Sigmoid colon (tissue), 6 donors: ENCODE measurements at regions not wholly inside any gene's neighbourhood (a gene's known extent, or its start where the extent isn't known, plus 50 kb on each side); places are given as distances from the start of the nearest gene placed in this dataset.

Experiments used
- DNase-seq: peaks from one replicate; pipeline ENCODE4 v3.0.0-alpha.2; 2019
- H3K27ac ChIP-seq, 4 donors: fragments of 200-600 bp; sonication (generic); one replicate each; pipeline ENCODE4 v1.5.1; 2016 to 2019; ENCODE audit warnings: mild to moderate bottlenecking in 1 of 4
- H3K27me3 ChIP-seq, 3 donors: fragments of 200-600 bp; sonication (generic); one replicate each; pipeline ENCODE4 v1.5.1; 2019; ENCODE audit warnings: mild to moderate bottlenecking in 1 of 3
- H3K36me3 ChIP-seq, 4 donors: fragments of 200-600 bp; sonication (generic); one replicate each; pipeline ENCODE4 v1.5.1; 2016 to 2019
- H3K4me1 ChIP-seq, 4 donors: fragments of 200-600 bp; sonication (generic); one replicate each; pipeline ENCODE4 v1.5.1; 2017 to 2019
- H3K4me3 ChIP-seq, 4 donors: fragments of 200-600 bp; sonication (generic); one replicate each; pipeline ENCODE4 v1.5.1; 2017 to 2019; ENCODE audit warnings: mild to moderate bottlenecking in 2 of 4, moderate library complexity in 1 of 4
- H3K9me3 ChIP-seq, 4 donors: fragments of 200-600 bp in 3 of 4; sonication (generic) in 3 of 4; one replicate each; pipeline versions ENCODE4 v1.5.1 to v1.6.1; 2013 to 2019
- EP300 ChIP-seq, 4 donors: sonication (generic); formaldehyde crosslinking; IDR thresholded peaks; one replicate each; pipeline ENCODE4 v1.6.1; 2017; ENCODE audit warnings: antibody characterized with exemption in 4 of 4
- POLR2A ChIP-seq, 2 donors: fragments of 450-650 bp; IDR thresholded peaks; one replicate each; pipeline ENCODE4 v1.6.1; 2016; ENCODE audit warnings: antibody characterized with exemption in 2 of 2, mild to moderate bottlenecking in 2 of 2, moderate library complexity in 2 of 2
- POLR2AphosphoS5 ChIP-seq, 4 donors: sonication (generic); formaldehyde crosslinking; IDR thresholded peaks; one replicate each; pipeline ENCODE4 v1.6.1; 2017; ENCODE audit warnings: antibody characterized with exemption in 4 of 4
- WGBS, 2 donors: extraction: QIAGEN DNeasy Blood & Tissue Kit; methylation state at CpG; one replicate each; pipeline ENCODE4 v1.1.7; 2013; 5-methylcytosine and 5-hydroxymethylcytosine counted together
- intact Hi-C: fragments of 100-400 bp; cut with DNase I; formaldehyde crosslinking; loops from one replicate; pipeline ENCODE4 v1.15.1; 2023
- TF ChIP-seq, protein P1 (sequence below), 4 experiments: fragments of 450-650 bp in 3 of 4; fragments of 200-600 bp in 1 of 4; IDR thresholded peaks; one replicate each; pipeline ENCODE4 v1.5.1; 2016 to 2019; ENCODE audit warnings: antibody characterized with exemption in 4 of 4, mild to moderate bottlenecking in 3 of 4, moderate library complexity in 2 of 4
- donor health status: healthy with polysubstance abuse.
- donor health status: healthy.

DNA sequence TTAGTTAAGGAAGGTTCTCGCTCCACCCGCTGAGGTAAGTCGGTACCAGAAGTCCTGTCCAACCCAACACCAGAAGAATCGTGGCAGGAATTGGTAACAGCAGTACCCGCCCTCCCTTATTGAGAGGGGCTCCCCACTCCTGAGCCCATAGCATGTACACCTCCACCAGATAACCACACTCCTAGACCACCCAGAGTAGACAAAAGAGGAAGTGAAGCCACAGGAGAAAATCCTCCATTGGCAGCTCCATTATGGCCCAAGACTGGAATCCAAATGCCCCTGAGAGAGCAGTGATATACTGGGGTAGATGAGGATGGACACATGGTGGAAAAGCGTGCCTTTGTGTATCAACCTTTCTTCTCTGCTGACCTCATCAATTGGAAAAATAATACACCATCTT is 106.1 kb upstream of the EPB41L4A start:
- Histone ChIP-seq H3K27me3 (no peaks in the 10 kb centered on the region), H3K4me1 (no peaks in the 10 kb centered on the region), H3K36me3 (no peaks in the 10 kb centered on the region), H3K27ac (no peak overlapping the region), H3K4me3 (no peak overlapping the region), H3K9me3 (no peaks in the 10 kb centered on the region)
- intact Hi-C loops = no loop called here
- DNase-seq = no peak
- 88 to 95% methylated on average over 6 of the region's 6 CpGs for WGBS, 2 donors
- TF ChIP-seq EP300 (IDR thresholded peaks at IDR 0.05) = no peak
- TF ChIP-seq POLR2AphosphoS5 (IDR thresholded peaks at IDR 0.05) = no peak
- no peak for TF ChIP-seq POLR2A (IDR thresholded peaks at IDR 0.05)
- TF ChIP-seq, protein P1, sequence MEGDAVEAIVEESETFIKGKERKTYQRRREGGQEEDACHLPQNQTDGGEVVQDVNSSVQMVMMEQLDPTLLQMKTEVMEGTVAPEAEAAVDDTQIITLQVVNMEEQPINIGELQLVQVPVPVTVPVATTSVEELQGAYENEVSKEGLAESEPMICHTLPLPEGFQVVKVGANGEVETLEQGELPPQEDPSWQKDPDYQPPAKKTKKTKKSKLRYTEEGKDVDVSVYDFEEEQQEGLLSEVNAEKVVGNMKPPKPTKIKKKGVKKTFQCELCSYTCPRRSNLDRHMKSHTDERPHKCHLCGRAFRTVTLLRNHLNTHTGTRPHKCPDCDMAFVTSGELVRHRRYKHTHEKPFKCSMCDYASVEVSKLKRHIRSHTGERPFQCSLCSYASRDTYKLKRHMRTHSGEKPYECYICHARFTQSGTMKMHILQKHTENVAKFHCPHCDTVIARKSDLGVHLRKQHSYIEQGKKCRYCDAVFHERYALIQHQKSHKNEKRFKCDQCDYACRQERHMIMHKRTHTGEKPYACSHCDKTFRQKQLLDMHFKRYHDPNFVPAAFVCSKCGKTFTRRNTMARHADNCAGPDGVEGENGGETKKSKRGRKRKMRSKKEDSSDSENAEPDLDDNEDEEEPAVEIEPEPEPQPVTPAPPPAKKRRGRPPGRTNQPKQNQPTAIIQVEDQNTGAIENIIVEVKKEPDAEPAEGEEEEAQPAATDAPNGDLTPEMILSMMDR (IDR thresholded peaks at IDR 0.05) = no peak

DNA sequence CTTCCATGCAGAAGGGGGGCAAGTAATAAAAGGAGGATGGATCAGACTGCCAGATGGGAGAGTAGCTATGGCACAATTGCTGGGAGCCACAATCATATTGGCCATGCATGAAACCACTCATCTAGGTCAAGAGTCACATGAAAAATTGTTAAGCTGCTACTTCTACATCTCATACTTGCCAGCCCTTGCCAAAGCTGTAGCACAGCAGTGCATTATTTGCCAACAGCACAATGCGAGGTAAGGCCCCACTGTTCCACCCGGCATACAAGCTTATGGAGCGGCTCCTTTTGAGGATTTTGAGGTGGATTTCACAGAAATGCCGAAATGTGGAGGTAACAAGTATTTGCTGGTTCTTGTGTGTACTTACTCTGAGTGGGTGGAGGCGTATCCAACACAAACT is 109.9 kb upstream of the EPB41L4A start:
- TF ChIP-seq EP300 (IDR thresholded peaks at IDR 0.05) = no peak
- TF ChIP-seq POLR2A (IDR thresholded peaks at IDR 0.05) = no peak
- H3K36me3 ChIP-seq = no peaks in the 10 kb centered on the region
- no peaks in the 10 kb centered on the region for H3K9me3 ChIP-seq
- H3K27me3 ChIP-seq = no peaks in the 10 kb centered on the region
- no peaks in the 10 kb centered on the region for H3K4me1 ChIP-seq
- no peak for DNase-seq
- intact Hi-C loops = no loop called here
- WGBS, 2 donors = 93 to 94% methylated on average over 5 of the region's 5 CpGs
- H3K27ac ChIP-seq = no peak overlapping the region
- H3K4me3 ChIP-seq = no peak overlapping the region

DNA sequence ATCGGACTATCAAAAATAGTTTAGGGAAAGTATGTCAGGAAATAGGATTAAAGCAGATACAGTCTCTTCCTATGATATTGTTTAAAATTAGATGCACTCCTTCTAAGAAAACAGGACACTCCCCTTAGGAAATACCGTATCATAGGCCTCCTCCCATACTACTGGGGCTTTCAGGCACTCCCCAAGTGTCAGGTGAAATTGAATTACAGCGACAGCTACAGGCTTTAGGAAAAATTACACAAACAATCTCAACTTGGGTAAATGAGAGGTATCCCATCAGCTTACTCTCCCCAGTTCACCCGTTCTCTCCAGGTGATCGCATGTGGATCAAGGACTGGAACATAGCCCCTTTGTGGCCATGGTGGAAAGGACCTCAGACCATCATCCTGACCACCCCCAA is 110.4 kb upstream of the EPB41L4A start:
- H3K4me3 ChIP-seq = no peak overlapping the region
- no peaks in the 10 kb centered on the region for H3K27me3 ChIP-seq
- H3K27ac ChIP-seq = no peak overlapping the region
- H3K4me1 ChIP-seq = no peaks in the 10 kb centered on the region
- no peak for DNase-seq
- TF ChIP-seq POLR2A (IDR thresholded peaks at IDR 0.05) (no peak), EP300 (IDR thresholded peaks at IDR 0.05) (no peak), POLR2AphosphoS5 (IDR thresholded peaks at IDR 0.05) (no peak)
- TF ChIP-seq, protein P1 (IDR thresholded peaks at IDR 0.05) = no peak
- no peaks in the 10 kb centered on the region for H3K36me3 ChIP-seq
- WGBS, 2 donors = 35 to 46% methylated on average over 5 of the region's 5 CpGs
- intact Hi-C loops = no loop called here
- no peaks in the 10 kb centered on the region for H3K9me3 ChIP-seq

DNA sequence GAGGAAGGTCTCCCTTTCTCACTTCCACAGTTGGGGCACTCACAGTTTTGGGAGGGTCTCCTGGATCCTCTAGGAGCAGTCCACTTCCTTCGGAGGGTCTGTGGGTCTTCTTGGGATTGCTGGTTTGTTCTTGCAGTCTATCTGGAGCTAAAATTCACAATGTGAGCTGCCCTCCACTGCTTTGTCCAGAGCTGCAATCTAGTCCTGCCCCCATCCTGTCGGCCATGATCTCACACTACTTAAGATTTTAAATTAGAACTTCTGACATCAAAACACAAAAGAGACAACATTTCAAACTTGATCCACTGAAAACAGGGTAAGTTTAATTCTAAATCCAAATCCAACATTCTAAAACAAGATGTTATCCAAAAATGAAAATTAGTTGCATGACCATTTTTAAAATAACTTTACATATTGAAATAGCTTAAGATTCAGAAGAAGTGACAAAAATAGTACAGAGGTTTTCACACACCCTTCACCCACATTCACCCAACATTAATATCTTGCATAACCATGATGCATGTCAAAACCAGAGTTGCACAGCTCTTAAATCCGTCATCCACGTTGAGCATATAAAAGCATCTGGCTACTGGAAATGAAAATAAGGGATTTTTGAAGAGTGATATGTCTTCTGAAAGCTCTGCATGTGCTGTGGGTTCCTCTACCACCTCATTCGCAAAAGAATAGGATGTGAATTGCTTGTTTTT is 113.7 kb upstream of the EPB41L4A start:
- 76 to 83% methylated on average over 5 of the region's 5 CpGs for WGBS, 2 donors
- TF ChIP-seq POLR2A (IDR thresholded peaks at IDR 0.05) = no peak
- no peak for TF ChIP-seq POLR2AphosphoS5 (IDR thresholded peaks at IDR 0.05)
- no peak for TF ChIP-seq EP300 (IDR thresholded peaks at IDR 0.05)
- TF ChIP-seq, protein P1 (IDR thresholded peaks at IDR 0.05) = no peak
- Histone ChIP-seq H3K27me3 (no peaks in the 10 kb centered on the region), H3K4me3 (no peak overlapping the region), H3K4me1 (no peaks in the 10 kb centered on the region), H3K36me3 (no peaks in the 10 kb centered on the region), H3K9me3 (no peaks in the 10 kb centered on the region), H3K27ac (no peak overlapping the region)
- no peak for DNase-seq
- intact Hi-C loops = no loop called here

DNA sequence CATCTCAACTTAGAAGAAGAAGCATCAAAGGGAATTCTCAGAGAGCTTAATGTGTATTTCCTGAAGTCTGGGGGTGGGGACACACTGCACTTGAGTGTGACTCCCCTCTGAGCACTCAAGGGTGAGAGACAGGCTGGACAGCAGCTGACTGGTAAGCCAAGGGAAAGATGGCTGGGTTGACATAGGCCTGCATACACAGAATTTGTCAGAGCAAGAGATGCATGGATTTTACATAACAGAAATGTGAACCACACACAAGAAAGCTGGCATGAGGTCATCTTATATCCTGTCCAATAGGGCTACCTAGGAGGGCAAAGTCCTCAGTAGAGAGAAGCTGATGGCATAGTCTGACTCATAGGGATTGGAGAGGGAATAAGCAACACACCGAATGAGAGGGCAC is 114.3 kb upstream of the EPB41L4A start:
- Histone ChIP-seq H3K36me3 (no peaks in the 10 kb centered on the region), H3K4me3 (no peak overlapping the region), H3K9me3 (no peaks in the 10 kb centered on the region), H3K27ac (no peak overlapping the region), H3K27me3 (no peaks in the 10 kb centered on the region), H3K4me1 (no peaks in the 10 kb centered on the region)
- WGBS, 2 donors = 11 to 38% methylated on average over 1 of the region's 1 CpG
- intact Hi-C loops = no loop called here
- TF ChIP-seq POLR2A (IDR thresholded peaks at IDR 0.05) (no peak), EP300 (IDR thresholded peaks at IDR 0.05) (no peak), POLR2AphosphoS5 (IDR thresholded peaks at IDR 0.05) (no peak)
- TF ChIP-seq, protein P1 (IDR thresholded peaks at IDR 0.05) = no peak
- DNase-seq = no peak
